LNCAP (cell line): ENCODE measurements at regions not wholly inside any gene's neighbourhood (a gene's known extent, or its start where the extent isn't known, plus 50 kb on each side); places are given as distances from the start of the nearest gene placed in this dataset.

Source experiments
- TF ChIP-seq, protein P1 (sequence below): fragments of 450-650 bp; IDR thresholded peaks from 2 replicates; pipeline ENCODE4 v1.5.1; 2017; ENCODE audit warnings: mild to moderate bottlenecking

DNA sequence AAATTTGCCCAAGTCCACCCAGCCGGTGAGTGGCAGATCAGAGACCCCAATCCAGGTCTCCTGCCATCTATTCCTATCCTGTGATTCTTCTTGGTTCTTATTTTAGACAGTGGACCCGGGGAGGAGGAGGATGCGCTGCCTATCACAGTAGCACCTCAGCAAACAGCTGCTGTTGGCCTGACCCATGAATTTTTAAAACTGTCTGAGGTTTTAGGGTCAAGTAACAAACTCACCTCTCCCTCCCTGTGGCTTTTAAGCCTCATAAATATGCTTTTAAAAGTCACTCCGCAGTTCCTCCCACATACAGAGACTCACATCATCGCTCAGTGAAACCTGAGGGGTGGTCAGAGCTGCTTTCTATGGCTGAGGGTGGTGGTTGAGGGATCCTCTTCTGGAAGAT lies 128.6 kb downstream of the NAV1 start:
- TF ChIP-seq, protein P1, sequence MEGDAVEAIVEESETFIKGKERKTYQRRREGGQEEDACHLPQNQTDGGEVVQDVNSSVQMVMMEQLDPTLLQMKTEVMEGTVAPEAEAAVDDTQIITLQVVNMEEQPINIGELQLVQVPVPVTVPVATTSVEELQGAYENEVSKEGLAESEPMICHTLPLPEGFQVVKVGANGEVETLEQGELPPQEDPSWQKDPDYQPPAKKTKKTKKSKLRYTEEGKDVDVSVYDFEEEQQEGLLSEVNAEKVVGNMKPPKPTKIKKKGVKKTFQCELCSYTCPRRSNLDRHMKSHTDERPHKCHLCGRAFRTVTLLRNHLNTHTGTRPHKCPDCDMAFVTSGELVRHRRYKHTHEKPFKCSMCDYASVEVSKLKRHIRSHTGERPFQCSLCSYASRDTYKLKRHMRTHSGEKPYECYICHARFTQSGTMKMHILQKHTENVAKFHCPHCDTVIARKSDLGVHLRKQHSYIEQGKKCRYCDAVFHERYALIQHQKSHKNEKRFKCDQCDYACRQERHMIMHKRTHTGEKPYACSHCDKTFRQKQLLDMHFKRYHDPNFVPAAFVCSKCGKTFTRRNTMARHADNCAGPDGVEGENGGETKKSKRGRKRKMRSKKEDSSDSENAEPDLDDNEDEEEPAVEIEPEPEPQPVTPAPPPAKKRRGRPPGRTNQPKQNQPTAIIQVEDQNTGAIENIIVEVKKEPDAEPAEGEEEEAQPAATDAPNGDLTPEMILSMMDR = no peak

DNA sequence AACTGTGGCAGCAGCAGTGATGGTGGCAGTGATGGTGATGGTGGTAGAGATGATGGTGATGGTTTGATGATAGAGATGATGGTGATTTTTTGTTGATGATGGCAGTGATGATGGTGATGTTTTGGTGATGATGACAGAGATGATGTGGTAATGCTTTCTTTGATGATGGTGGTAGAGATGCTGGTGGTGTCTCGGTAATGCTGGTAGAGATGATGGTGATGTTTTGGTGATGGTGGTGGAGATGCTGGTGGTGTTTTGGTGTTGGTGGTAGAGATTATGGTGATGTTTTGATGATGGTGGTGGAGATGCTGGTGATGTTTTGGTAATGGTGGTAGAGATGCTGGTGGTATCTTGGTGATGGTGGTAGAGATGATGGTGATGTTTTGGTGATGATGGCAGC lies 131.6 kb downstream of the NAV1 start:
- TF ChIP-seq, protein P1 = no peak

DNA sequence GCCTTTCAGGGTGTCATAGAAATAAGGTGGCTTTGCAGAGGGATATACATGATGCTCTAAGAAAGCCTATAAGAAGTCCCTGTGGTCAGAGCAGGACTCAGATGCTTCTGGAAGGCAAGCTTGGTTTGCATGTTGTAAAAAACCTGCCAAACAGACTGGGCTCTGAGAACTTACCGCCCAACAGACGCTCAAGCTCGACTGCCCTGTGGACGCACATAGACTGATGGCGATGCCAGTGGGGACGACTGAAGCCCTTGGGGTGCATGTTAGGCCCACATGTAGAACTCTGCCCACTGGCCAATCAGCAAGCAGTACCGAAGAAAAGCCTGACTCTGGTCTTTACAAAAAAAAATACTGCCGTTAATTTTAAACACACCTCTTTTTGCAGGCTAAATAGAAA lies 133.8 kb downstream of the NAV1 start:
- TF ChIP-seq, protein P1 = no peak

GRCh38 chr1:201673093-201673492 lies 134.2 kb downstream of the NAV1 start:
- TF ChIP-seq, protein P1 = no peak

GRCh38 chr1:201673915-201674314 lies 135.0 kb downstream of the NAV1 start:
- TF ChIP-seq, protein P1 = no peak

DNA sequence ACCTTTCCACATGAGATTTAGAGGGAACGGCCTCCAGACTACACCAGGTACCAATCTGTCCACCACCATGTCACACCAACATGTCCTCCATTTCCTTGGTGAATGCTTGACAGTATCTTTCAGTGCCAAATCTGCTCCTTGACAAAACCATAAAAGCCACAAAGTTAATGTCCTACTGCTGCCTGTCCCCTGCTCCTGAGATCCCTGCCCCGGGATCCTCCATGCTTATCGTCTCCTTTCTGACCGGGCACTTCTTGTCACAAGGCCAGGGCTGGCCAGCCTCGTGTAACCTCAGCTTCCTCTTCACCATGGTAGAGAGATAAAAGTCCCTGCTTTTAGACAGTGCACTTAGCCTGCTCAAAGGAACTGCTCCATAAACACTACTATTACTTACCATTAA lies 136.2 kb downstream of the NAV1 start:
- TF ChIP-seq, protein P1 = no peak

DNA sequence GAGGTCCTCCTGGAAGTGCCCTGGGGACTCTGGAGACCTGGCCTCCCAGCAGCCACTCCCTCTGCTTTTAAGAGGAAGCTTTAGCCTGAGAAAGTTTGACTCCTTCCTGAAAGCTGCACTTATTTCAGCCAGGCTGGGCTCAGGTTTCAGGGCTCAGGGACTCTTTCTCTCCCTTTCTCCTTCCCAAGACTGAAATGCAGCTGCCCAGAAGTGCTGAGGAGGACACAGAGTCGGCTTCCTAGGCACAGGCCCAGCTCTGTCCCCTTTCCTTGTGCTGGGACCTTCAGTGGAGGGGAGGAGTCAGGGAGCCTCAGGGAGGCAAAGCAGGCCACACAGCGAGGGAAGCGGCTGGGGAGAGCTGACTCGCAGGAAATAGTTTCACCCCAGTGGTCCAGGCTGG lies 137.3 kb downstream of the NAV1 start:
- TF ChIP-seq, protein P1 = no peak

- TF ChIP-seq, protein P1 = no peak
These were observed 137.7 kb downstream of the NAV1 start for GRCh38 chr1:201676641-201677040.
